Activated T-helper 2 cell treated with anti-CD3 and anti-CD28 coated beads, Interferon-gamma antibody, Interleukin-2, Interleukin-4, amounts not matched to agents 10 μg/mL and 5 μg/mL and 100 μg/mL, durations not matched to agents 14 hours and 24 hours and 36 hours (primary cell): ENCODE measurements at regions not wholly inside any gene's neighbourhood (a gene's known extent, or its start where the extent isn't known, plus 50 kb on each side); places are given as distances from the start of the nearest gene placed in this dataset.

ENCODE experiments used
- DNase-seq: peaks from one replicate; pipeline ENCODE4 v3.0.0; 2021; ENCODE audit warnings: low spot score
- H3K27ac Mint-ChIP-seq: one replicate; pipeline ENCODE4 v1.8.0; 2021; ENCODE audit warnings: mixed read lengths
- H3K27me3 Mint-ChIP-seq: one replicate; pipeline ENCODE4 v1.8.0; 2021; ENCODE audit warnings: low read depth, mixed read lengths
- H3K36me3 Mint-ChIP-seq: one replicate; pipeline ENCODE4 v1.8.0; 2021; ENCODE audit warnings: low read depth, mixed read lengths
- H3K4me1 Mint-ChIP-seq: one replicate; pipeline ENCODE4 v1.8.0; 2021; ENCODE audit warnings: low read depth, mixed read lengths
- H3K4me3 Mint-ChIP-seq: one replicate; pipeline ENCODE4 v1.8.0; 2021; ENCODE audit warnings: low read depth, mild to moderate bottlenecking, moderate library complexity, mixed read lengths
- H3K9me3 Mint-ChIP-seq: one replicate; pipeline ENCODE4 v1.8.0; 2021; ENCODE audit warnings: mixed read lengths
- intact Hi-C: fragments of 100-400 bp; cut with micrococcal nuclease; formaldehyde crosslinking; loops from one replicate; pipeline ENCODE4 v1.15.1; 2023

- no peak overlapping the region for H3K27ac Mint-ChIP-seq
- H3K36me3 Mint-ChIP-seq = no peaks in the 10 kb centered on the region
- peaks cover 12% of the 10 kb centered on the region for H3K4me1 Mint-ChIP-seq
- H3K9me3 Mint-ChIP-seq = no peaks in the 10 kb centered on the region
- no peak overlapping the region for H3K4me3 Mint-ChIP-seq
- intact Hi-C loops = no loop called here
- peaks cover 3% of the 10 kb centered on the region for H3K27me3 Mint-ChIP-seq
- DNase-seq = no peak
Observed at GRCh38 chr11:95378789-95379188, 147.8 kb upstream of the SESN3 start.

GRCh38 chr11:95378111-95378510 lies 147.1 kb upstream of the SESN3 start:
- intact Hi-C loops = no loop called here
- no peak overlapping the region for H3K27ac Mint-ChIP-seq
- peaks cover 2% of the 10 kb centered on the region for H3K27me3 Mint-ChIP-seq
- no peaks in the 10 kb centered on the region for H3K36me3 Mint-ChIP-seq
- no peak overlapping the region for H3K4me3 Mint-ChIP-seq
- no peaks in the 10 kb centered on the region for H3K9me3 Mint-ChIP-seq
- no peak for DNase-seq
- peaks cover 11% of the 10 kb centered on the region for H3K4me1 Mint-ChIP-seq

GRCh38 chr11:95375886-95376285 lies 144.9 kb upstream of the SESN3 start:
- peaks cover 4% of the 10 kb centered on the region for H3K27me3 Mint-ChIP-seq
- DNase-seq = no peak
- no peaks in the 10 kb centered on the region for H3K9me3 Mint-ChIP-seq
- no peaks in the 10 kb centered on the region for H3K36me3 Mint-ChIP-seq
- H3K27ac Mint-ChIP-seq = no peak overlapping the region
- intact Hi-C loops = no loop called here
- H3K4me3 Mint-ChIP-seq = no peak overlapping the region
- peaks cover 11% of the 10 kb centered on the region for H3K4me1 Mint-ChIP-seq

GRCh38 chr11:95375451-95375850 lies 144.4 kb upstream of the SESN3 start:
- H3K4me3 Mint-ChIP-seq = no peak overlapping the region
- H3K9me3 Mint-ChIP-seq = no peaks in the 10 kb centered on the region
- no peak overlapping the region for H3K27ac Mint-ChIP-seq
- H3K4me1 Mint-ChIP-seq = peaks cover 11% of the 10 kb centered on the region
- DNase-seq = no peak
- peaks cover 4% of the 10 kb centered on the region for H3K27me3 Mint-ChIP-seq
- no peaks in the 10 kb centered on the region for H3K36me3 Mint-ChIP-seq
- intact Hi-C loops = no loop called here

GRCh38 chr11:95374105-95374504 lies 143.1 kb upstream of the SESN3 start:
- intact Hi-C loops = no loop called here
- DNase-seq = no peak
- H3K36me3 Mint-ChIP-seq = no peaks in the 10 kb centered on the region
- H3K9me3 Mint-ChIP-seq = no peaks in the 10 kb centered on the region
- H3K4me3 Mint-ChIP-seq = no peak overlapping the region
- no peak overlapping the region for H3K27ac Mint-ChIP-seq
- H3K27me3 Mint-ChIP-seq = peaks cover 14% of the 10 kb centered on the region
- peaks cover 11% of the 10 kb centered on the region for H3K4me1 Mint-ChIP-seq

GRCh38 chr11:95373241-95373640 lies 142.2 kb upstream of the SESN3 start:
- DNase-seq = no peak
- intact Hi-C loops = no loop called here
- Mint-ChIP-seq H3K4me3 (no peak overlapping the region), H3K9me3 (no peaks in the 10 kb centered on the region), H3K27ac (no peak overlapping the region), H3K36me3 (no peaks in the 10 kb centered on the region), H3K4me1 (peaks cover 11% of the 10 kb centered on the region), H3K27me3 (peaks cover 17% of the 10 kb centered on the region)

GRCh38 chr11:95372097-95372656 lies 141.2 kb upstream of the SESN3 start:
- Mint-ChIP-seq H3K4me1 (peaks cover 11% of the 10 kb centered on the region), H3K27me3 (peaks cover 17% of the 10 kb centered on the region), H3K27ac (no peak overlapping the region), H3K4me3 (no peak overlapping the region), H3K36me3 (no peaks in the 10 kb centered on the region), H3K9me3 (no peaks in the 10 kb centered on the region)
- no peak for DNase-seq
- intact Hi-C loops = no loop called here

- intact Hi-C loops = no loop called here
- no peaks in the 10 kb centered on the region for H3K9me3 Mint-ChIP-seq
- no peak overlapping the region for H3K4me3 Mint-ChIP-seq
- H3K27ac Mint-ChIP-seq = no peak overlapping the region
- no peaks in the 10 kb centered on the region for H3K36me3 Mint-ChIP-seq
- peaks cover 11% of the 10 kb centered on the region for H3K4me1 Mint-ChIP-seq
- H3K27me3 Mint-ChIP-seq = peaks cover 17% of the 10 kb centered on the region
- DNase-seq = no peak
Observed at GRCh38 chr11:95371153-95371552, 140.2 kb upstream of the SESN3 start.

- Mint-ChIP-seq H3K9me3 (no peaks in the 10 kb centered on the region), H3K4me1 (peaks cover 10% of the 10 kb centered on the region), H3K4me3 (no peak overlapping the region), H3K27me3 (peaks cover 15% of the 10 kb centered on the region), H3K36me3 (no peaks in the 10 kb centered on the region), H3K27ac (no peak overlapping the region)
- no peak for DNase-seq
- intact Hi-C loops = no loop called here
Observed at GRCh38 chr11:95367726-95368125, 136.7 kb upstream of the SESN3 start.

GRCh38 chr11:95365348-95365747 lies 134.3 kb upstream of the SESN3 start:
- Mint-ChIP-seq H3K9me3 (no peaks in the 10 kb centered on the region), H3K27me3 (peaks cover 11% of the 10 kb centered on the region), H3K27ac (no peak overlapping the region), H3K4me3 (no peak overlapping the region), H3K4me1 (peaks cover 9% of the 10 kb centered on the region), H3K36me3 (no peaks in the 10 kb centered on the region)
- intact Hi-C loops = no loop called here
- DNase-seq = no peak

GRCh38 chr11:95364324-95365295 lies 133.6 kb upstream of the SESN3 start:
- H3K36me3 Mint-ChIP-seq = no peaks in the 10 kb centered on the region
- H3K9me3 Mint-ChIP-seq = no peaks in the 10 kb centered on the region
- H3K4me1 Mint-ChIP-seq = peaks cover 9% of the 10 kb centered on the region
- H3K27me3 Mint-ChIP-seq = peaks cover 6% of the 10 kb centered on the region
- no peak overlapping the region for H3K27ac Mint-ChIP-seq
- intact Hi-C loops = no loop called here
- no peak overlapping the region for H3K4me3 Mint-ChIP-seq
- DNase-seq = no peak

- H3K4me1 Mint-ChIP-seq = peaks cover 9% of the 10 kb centered on the region
- no peak for DNase-seq
- H3K36me3 Mint-ChIP-seq = no peaks in the 10 kb centered on the region
- no peak overlapping the region for H3K4me3 Mint-ChIP-seq
- H3K27ac Mint-ChIP-seq = no peak overlapping the region
- H3K9me3 Mint-ChIP-seq = no peaks in the 10 kb centered on the region
- intact Hi-C loops = no loop called here
- no peaks in the 10 kb centered on the region for H3K27me3 Mint-ChIP-seq
Observed at GRCh38 chr11:95363708-95364107, 132.7 kb upstream of the SESN3 start.

GRCh38 chr11:95363164-95363563 lies 132.2 kb upstream of the SESN3 start:
- Mint-ChIP-seq H3K27ac (no peak overlapping the region), H3K9me3 (no peaks in the 10 kb centered on the region), H3K36me3 (no peaks in the 10 kb centered on the region), H3K4me3 (no peak overlapping the region), H3K4me1 (peaks cover 9% of the 10 kb centered on the region), H3K27me3 (no peaks in the 10 kb centered on the region)
- DNase-seq = no peak
- intact Hi-C loops = no loop called here
